GM23338 (cell line): ENCODE measurements at regions not wholly inside any gene's neighbourhood (a gene's known extent, or its start where the extent isn't known, plus 50 kb on each side); places are given as distances from the start of the nearest gene placed in this dataset.
A peak's percentile ranks its signal among the peaks of the same experiment; 100 is the strongest.

ENCODE experiments used
- ATAC-seq: fragments of 200-7000 bp; cut with Tn5 transposase; 3 replicates; pipeline ENCODE4 v1.9.1; 2020
- DNase-seq: peaks from one replicate; pipeline ENCODE4 v3.0.0-alpha.2; 2015; ENCODE audit warnings: low spot score
- H2AFZ ChIP-seq: fragments of 200-600 bp; sonication (generic); 2 replicates; pipeline ENCODE4 v1.8.0; 2016; ENCODE audit warnings: antibody characterized with exemption, mild to moderate bottlenecking, moderate library complexity
- H3F3A ChIP-seq: fragments of 200-600 bp; sonication (generic); replicated peaks from 2 replicates; pipeline ENCODE4 v1.8.0; 2017; ENCODE audit warnings: antibody characterized with exemption, mixed run types, low read depth
- H3K27ac ChIP-seq: fragments of 200-600 bp; sonication (generic); 2 replicates; pipeline ENCODE4 v1.6.1; 2016; ENCODE audit warnings: low read depth
- H3K27me3 ChIP-seq: fragments of 200-600 bp; sonication (generic); 2 replicates; pipeline ENCODE4 v1.8.0; 2016; ENCODE audit warnings: mild to moderate bottlenecking, mixed run types, moderate library complexity; ENCODE audit not compliant: insufficient read depth
- H3K36me3 ChIP-seq: fragments of 200-600 bp; sonication (generic); 2 replicates; pipeline ENCODE4 v1.8.0; 2016; ENCODE audit warnings: mild to moderate bottlenecking; ENCODE audit not compliant: insufficient read depth
- H3K4me1 ChIP-seq: fragments of 200-600 bp; sonication (generic); 2 replicates; pipeline ENCODE4 v1.8.0; 2016; ENCODE audit warnings: mild to moderate bottlenecking, moderate library complexity; ENCODE audit not compliant: insufficient read depth
- H3K4me2 ChIP-seq: fragments of 200-600 bp; sonication (generic); 2 replicates; pipeline ENCODE4 v1.7.1; 2017; ENCODE audit warnings: mixed run types
- H3K4me3 ChIP-seq: fragments of 200-600 bp; sonication (generic); 2 replicates; pipeline ENCODE4 v1.6.1; 2016; ENCODE audit warnings: mixed run types
- H3K79me2 ChIP-seq: fragments of 200-600 bp; sonication (generic); replicated peaks from 2 replicates; pipeline ENCODE4 v1.8.0; 2017; ENCODE audit warnings: mild to moderate bottlenecking; ENCODE audit not compliant: insufficient read depth
- H3K9me2 ChIP-seq: fragments of 200-600 bp; sonication (generic); 2 replicates; pipeline ENCODE4 v1.8.0; 2017; ENCODE audit not compliant: insufficient read depth
- H4K20me1 ChIP-seq: fragments of 200-600 bp; sonication (generic); replicated peaks from 2 replicates; pipeline ENCODE4 v1.8.0; 2017; ENCODE audit warnings: mild to moderate bottlenecking; ENCODE audit not compliant: insufficient read depth
- H3K27ac Mint-ChIP-seq: 2 replicates; pipeline ENCODE4 v1.8.0; 2020; ENCODE audit warnings: inconsistent platforms, mild to moderate bottlenecking, moderate library complexity, mixed read lengths
- H3K27me3 Mint-ChIP-seq: 3 replicates; pipeline ENCODE4 v1.8.0; 2022; ENCODE audit warnings: low read depth, mild to moderate bottlenecking, moderate library complexity, mixed read lengths, inconsistent platforms; ENCODE audit not compliant: insufficient read depth, poor library complexity
- H3K36me3 Mint-ChIP-seq: 3 replicates; pipeline ENCODE4 v1.8.0; 2021; ENCODE audit warnings: low read depth, mild to moderate bottlenecking, inconsistent platforms, moderate library complexity, mixed read lengths
- H3K4me1 Mint-ChIP-seq: 3 replicates; pipeline ENCODE4 v1.8.0; 2020; ENCODE audit warnings: mild to moderate bottlenecking, inconsistent platforms, mixed read lengths
- H3K4me3 Mint-ChIP-seq: 3 replicates; pipeline ENCODE4 v1.8.0; 2021; ENCODE audit warnings: moderate library complexity, mild to moderate bottlenecking, inconsistent platforms, mixed read lengths
- H3K9me3 Mint-ChIP-seq: 3 replicates; pipeline ENCODE4 v1.8.0; 2020; ENCODE audit warnings: moderate library complexity, mild to moderate bottlenecking, inconsistent platforms, mixed read lengths
- EZH2 ChIP-seq: fragments of 200-600 bp; sonication (generic); IDR thresholded peaks from one replicate; pipeline ENCODE4 v1.8.0; 2017; ENCODE audit warnings: antibody characterized with exemption, mild to moderate bottlenecking, low read depth; ENCODE audit not compliant: unreplicated experiment
- EZH2phosphoT487 ChIP-seq: fragments of 200-600 bp; sonication (generic); IDR thresholded peaks from one replicate; pipeline ENCODE4 v1.8.1; 2018; ENCODE audit warnings: antibody characterized with exemption; ENCODE audit not compliant: unreplicated experiment
- JUNB ChIP-seq: IDR thresholded peaks from one replicate; pipeline ENCODE4 v1.6.1; 2016; ENCODE audit warnings: antibody characterized with exemption; ENCODE audit not compliant: unreplicated experiment
- NANOG ChIP-seq: IDR thresholded peaks from 2 replicates; pipeline ENCODE4 v1.6.1; 2016; ENCODE audit warnings: antibody characterized with exemption, borderline replicate concordance
- REST ChIP-seq: IDR thresholded peaks from one replicate; pipeline ENCODE4 v1.6.1; 2018; ENCODE audit warnings: antibody characterized with exemption; ENCODE audit not compliant: unreplicated experiment
- ZNF462 ChIP-seq: fragments of 250-450 bp; sonication (Bioruptor Pico); IDR thresholded peaks from 2 replicates; pipeline ENCODE4 v1.5.0; 2020; ENCODE audit warnings: mild to moderate bottlenecking, moderate library complexity
- TF ChIP-seq, protein P1 (sequence below), 2 experiments: fragments of 200-600 bp in 1 of 2; sonication (generic) in 1 of 2; conservative IDR thresholded peaks; 2 replicates each; pipeline versions ENCODE4 v1.5.1 to v1.6.1; 2016 to 2017; ENCODE audit warnings: antibody characterized with exemption in 2 of 2, low read depth in 2 of 2, mild to moderate bottlenecking in 2 of 2, moderate library complexity in 1 of 2
- TF ChIP-seq, protein P2 (sequence below): IDR thresholded peaks from 2 replicates; pipeline ENCODE4 v1.6.1; 2016; ENCODE audit warnings: antibody characterized with exemption

DNA sequence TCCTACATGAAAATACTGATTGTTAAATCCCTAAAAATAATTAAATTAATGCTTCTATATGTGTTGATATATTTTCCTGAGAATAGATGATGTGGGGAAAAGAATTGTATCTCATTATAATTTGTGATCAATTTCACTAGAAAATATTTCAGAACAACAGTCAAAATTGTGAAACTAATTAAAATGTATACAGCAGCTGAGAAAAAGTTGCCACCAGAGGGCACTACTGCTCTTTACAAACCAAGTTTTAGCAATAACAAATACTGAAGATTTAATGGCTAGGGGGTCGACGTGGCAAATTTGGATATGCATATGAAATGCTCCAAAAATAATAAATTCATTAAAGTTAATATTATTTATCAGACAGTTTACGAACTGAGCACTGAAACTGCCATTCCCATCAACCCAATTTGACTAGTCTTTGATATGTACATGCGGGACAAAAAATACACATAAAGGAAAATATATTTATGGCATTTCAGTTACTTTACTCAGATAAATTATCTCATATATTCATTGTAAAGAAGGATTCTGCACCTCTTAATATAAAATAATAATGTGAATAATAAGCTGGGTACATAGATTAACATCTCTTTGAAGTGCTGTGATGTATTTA is 96.3 kb upstream of the TMPRSS15 start:
- H3F3A ChIP-seq, result no peaks in the 10 kb centered on the region
- H3K27me3 Mint-ChIP-seq, result peaks cover 1% of the 10 kb centered on the region
- H3K27ac Mint-ChIP-seq, result no peak overlapping the region
- ATAC-seq, result no peak
- no peaks in the 10 kb centered on the region for H3K9me2 ChIP-seq
- no peak overlapping the region for H3K4me3 Mint-ChIP-seq
- no peaks in the 10 kb centered on the region for H3K36me3 ChIP-seq
- no peaks in the 10 kb centered on the region for H4K20me1 ChIP-seq
- H2AFZ ChIP-seq, result no peak overlapping the region
- H3K4me3 ChIP-seq, result no peak overlapping the region
- no peak overlapping the region for H3K27ac ChIP-seq
- no peaks in the 10 kb centered on the region for H3K27me3 ChIP-seq
- TF ChIP-seq NANOG, result no peak
- TF ChIP-seq, protein P1, sequence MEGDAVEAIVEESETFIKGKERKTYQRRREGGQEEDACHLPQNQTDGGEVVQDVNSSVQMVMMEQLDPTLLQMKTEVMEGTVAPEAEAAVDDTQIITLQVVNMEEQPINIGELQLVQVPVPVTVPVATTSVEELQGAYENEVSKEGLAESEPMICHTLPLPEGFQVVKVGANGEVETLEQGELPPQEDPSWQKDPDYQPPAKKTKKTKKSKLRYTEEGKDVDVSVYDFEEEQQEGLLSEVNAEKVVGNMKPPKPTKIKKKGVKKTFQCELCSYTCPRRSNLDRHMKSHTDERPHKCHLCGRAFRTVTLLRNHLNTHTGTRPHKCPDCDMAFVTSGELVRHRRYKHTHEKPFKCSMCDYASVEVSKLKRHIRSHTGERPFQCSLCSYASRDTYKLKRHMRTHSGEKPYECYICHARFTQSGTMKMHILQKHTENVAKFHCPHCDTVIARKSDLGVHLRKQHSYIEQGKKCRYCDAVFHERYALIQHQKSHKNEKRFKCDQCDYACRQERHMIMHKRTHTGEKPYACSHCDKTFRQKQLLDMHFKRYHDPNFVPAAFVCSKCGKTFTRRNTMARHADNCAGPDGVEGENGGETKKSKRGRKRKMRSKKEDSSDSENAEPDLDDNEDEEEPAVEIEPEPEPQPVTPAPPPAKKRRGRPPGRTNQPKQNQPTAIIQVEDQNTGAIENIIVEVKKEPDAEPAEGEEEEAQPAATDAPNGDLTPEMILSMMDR (conservative IDR thresholded peaks at IDR 0.05; ENCODE audit: low read depth in 2 of 2), result peak; percentile 60 to 95
- DNase-seq, result peak; percentile 78
- H3K4me1 ChIP-seq, result peaks cover 8% of the 10 kb centered on the region; the same call in 1 of the 2 replicates
- H3K4me2 ChIP-seq, result no peak overlapping the region
- H3K4me1 Mint-ChIP-seq, result peaks cover 8% of the 10 kb centered on the region; the same call in 2 of the 3 replicates
- H3K36me3 Mint-ChIP-seq, result peaks cover 11% of the 10 kb centered on the region; the same call in 2 of the 3 replicates
- H3K9me3 Mint-ChIP-seq, result peaks cover 18% of the 10 kb centered on the region; the same call in 2 of the 3 replicates
- H3K79me2 ChIP-seq, result no peaks in the 10 kb centered on the region

GRCh38 chr21:18518054-18518481 is 114.5 kb upstream of the TMPRSS15 start:
- Histone ChIP-seq H3K9me2 (no peaks in the 10 kb centered on the region), H3F3A (no peaks in the 10 kb centered on the region), H2AFZ (no peak overlapping the region), H3K4me1 (no peaks in the 10 kb centered on the region), H3K4me3 (no peak overlapping the region), H3K79me2 (no peaks in the 10 kb centered on the region), H3K27ac (no peak overlapping the region), H4K20me1 (no peaks in the 10 kb centered on the region), H3K27me3 (no peaks in the 10 kb centered on the region), H3K4me2 (no peak overlapping the region), H3K36me3 (no peaks in the 10 kb centered on the region)
- Mint-ChIP-seq H3K27me3 (no peaks in the 10 kb centered on the region), H3K36me3 (no peaks in the 10 kb centered on the region), H3K9me3 (no peaks in the 10 kb centered on the region), H3K27ac (no peak overlapping the region; the same call in 1 of the 2 replicates), H3K4me1 (no peaks in the 10 kb centered on the region), H3K4me3 (no peak overlapping the region)
- ATAC-seq (no peak), DNase-seq (no peak)
- no peak for TF ChIP-seq REST
- TF ChIP-seq, protein P2, sequence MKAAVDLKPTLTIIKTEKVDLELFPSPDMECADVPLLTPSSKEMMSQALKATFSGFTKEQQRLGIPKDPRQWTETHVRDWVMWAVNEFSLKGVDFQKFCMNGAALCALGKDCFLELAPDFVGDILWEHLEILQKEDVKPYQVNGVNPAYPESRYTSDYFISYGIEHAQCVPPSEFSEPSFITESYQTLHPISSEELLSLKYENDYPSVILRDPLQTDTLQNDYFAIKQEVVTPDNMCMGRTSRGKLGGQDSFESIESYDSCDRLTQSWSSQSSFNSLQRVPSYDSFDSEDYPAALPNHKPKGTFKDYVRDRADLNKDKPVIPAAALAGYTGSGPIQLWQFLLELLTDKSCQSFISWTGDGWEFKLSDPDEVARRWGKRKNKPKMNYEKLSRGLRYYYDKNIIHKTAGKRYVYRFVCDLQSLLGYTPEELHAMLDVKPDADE, result no peak
- no peak for TF ChIP-seq EZH2
- TF ChIP-seq EZH2phosphoT487, result no peak
- no peak for TF ChIP-seq ZNF462 (CRISPR knock-in tag)
- TF ChIP-seq JUNB, result no peak
